HG03571 (cell line): ENCODE measurements at regions not wholly inside any gene's neighbourhood (a gene's known extent, or its start where the extent isn't known, plus 50 kb on each side); places are given as distances from the start of the nearest gene placed in this dataset.

Experiments
- ATAC-seq: cut with Tn5 transposase; IDR thresholded peaks from one replicate; pipeline ENCODE4 v1.9.1; 2021; ENCODE audit not compliant: unreplicated experiment

DNA sequence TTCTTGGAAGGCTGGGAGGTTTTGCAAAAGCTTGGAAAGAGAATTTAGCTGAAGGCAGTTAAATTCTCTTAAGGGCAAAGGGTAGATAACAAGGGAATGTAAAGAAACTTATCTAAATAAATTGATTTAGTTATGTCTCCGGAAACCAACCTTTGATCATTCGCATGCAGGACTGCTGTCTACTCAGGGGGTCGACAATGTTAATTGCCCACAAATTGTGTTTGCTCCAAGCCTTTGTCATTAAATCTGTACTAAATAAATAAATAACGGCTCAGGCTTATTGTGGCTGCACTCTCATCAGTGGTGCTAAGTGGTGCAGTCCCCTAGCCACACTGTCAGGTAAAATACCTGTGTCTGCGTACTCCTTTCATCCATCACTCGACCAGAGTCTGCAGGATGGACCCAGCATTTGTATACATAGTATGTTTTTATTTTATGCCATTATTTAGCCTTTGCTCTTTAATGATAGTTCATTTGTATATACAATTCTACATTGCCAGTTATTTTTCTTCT lies 497.4 kb upstream of the RASGRP1 start:
- ATAC-seq: no peak

GRCh38 chr15:39066677-39067076 lies 502.1 kb upstream of the RASGRP1 start:
- no peak for ATAC-seq

DNA sequence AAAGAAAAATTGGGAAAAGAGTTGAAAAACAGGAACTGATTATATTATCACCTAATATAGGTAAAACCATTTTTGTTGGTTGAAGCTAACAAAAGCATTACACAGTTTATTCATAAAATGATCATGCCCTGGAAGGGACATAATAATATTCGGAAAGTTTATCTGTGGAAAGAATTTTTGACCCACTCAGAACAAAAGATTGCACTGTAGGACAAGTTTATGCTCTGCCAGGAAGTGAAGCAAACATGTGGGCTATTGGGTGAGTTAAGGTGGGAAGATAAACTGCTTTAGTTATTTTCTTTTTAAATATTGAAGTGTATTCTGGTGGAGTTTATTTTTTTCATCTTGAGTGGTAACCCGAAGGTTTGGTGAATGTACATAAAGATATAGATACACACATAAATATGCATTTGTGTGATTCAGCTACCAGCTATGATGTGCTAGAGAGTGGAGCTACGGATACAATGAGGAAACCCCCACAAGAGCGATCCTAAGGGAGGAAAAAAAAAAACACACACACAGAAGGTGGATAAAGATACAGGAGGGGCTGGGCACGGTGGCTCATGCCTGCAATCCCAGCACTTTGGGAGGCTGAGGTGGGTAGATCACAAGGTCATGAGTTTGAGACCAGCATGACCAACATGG lies 506.4 kb upstream of the THBS1 start:
- no peak for ATAC-seq

- ATAC-seq: no peak
Observed at GRCh38 chr15:39075311-39075710, 505.6 kb upstream of the THBS1 start.

DNA sequence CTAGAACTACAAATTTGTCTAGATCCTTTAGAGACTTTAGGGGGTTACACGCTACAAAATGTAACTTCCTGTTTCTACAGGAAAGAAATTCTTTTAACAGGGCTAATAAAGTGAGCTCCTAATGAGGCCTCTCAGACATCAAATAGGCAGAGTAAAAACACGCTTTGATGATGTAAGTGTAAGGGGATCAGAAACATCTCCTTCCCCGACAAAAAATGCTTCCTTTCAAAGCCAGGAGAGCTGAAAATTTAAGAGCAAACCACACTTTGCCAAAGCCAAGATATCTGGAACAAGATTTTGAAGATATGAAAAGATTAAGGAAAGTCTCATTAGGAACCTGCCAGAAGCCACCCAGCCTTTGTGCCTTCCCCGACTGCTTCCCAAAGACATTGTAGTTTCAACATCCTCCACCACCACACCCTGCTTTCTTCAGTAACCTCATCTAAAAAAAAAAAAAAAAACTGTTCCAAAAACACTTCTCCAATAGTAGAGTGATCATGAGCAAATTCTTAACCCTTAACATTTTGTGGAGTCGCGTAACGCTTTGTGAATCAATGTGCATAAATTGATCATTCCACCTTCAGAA lies 505.0 kb upstream of the THBS1 start:
- ATAC-seq: no peak

DNA sequence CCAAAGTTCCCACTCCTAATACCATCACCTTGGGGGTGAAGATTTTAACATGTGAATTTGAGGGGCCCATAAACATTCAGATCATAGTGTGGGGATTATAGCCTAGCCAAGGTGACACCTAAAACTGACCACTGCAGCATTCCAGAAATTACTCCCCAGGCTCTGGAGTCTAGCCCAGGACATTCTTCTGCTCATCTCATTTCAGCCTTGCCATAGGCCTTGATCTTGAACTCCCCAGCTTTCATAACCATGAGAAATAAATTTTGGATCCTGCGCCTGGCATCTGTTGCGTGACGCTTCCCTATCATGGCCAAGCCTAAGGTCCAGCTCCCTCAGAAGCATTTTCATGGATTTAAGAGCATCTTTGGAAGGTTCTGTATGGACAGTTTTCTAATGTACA lies 502.9 kb upstream of the THBS1 start:
- ATAC-seq: no peak

GRCh38 chr15:39079296-39079847 lies 501.5 kb upstream of the THBS1 start:
- ATAC-seq: no peak

DNA sequence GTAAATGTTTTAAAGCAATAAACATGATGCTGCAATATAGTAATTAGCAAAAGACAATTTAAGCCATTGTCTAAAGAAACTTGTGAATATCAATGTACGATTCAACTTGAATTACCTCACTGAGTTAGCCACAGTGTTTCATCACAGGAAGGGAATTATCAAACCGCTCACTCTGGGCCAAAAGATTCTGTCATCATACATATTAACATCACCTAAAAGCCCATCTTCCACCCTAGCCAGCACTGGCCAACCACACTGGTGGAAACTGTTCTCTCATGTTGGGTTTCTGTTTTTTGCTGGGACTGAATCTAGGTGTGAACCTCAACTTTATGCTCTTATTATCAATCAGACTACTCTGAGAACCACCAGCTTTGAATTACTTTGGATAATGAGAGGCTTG lies 497.7 kb upstream of the THBS1 start:
- no peak for ATAC-seq

DNA sequence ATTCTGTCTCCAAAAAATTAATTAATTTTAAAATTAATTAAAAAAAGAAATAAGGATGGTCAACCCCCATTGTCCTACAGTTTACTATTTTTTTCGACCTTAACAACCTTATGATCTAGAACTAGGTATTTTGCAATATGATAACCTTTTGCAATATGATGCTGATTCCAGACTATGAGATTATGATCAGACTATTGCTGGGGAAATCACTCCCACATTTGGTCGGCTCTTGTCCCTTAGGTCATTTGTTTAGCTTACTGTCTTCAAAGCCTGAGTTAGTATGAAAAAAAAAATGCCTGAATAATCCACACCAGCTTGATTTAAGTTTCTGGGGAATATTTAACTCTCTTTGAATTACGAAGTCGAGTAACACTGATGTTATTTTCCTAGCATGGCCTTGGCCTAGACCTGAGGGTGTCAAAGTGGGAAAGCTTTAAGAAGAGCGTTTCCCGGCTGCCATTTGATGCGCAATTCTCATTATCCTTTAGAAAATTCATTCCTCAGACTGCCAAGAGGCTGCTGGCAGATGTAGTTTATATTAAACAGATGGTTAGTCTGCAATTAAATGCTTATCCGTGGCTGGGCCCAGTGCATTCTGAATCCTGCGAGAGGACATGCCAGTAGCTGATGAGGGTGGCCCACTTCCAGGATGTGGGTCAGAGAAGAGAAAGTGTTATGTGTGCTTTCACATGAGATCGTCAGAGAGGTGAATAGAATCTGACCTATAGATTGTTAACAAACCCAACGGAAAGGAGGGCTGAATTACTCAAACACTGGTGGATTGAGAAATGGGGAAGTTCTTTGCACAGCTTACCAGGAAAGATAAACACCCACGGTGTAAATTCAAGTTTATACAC lies 496.0 kb upstream of the THBS1 start:
- no peak for ATAC-seq

DNA sequence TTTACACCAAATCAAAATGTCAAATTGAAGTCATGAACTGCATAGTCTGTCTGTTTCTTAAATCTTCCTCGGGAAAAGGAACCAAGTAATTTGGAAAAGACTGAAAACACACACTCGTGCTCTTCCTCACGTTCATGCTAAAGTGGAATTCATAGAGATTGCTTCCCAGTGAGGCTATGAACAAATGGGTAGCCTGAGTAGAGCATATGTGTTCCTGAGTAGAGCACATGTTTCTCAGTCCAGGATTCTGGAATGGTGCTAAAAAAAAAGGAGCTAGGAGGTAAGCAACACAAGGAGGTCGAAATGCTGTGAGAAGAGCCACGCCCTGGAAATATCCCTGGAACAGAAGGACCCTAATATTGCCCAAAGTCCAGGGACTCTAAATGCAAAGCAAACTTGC lies 494.2 kb upstream of the THBS1 start:
- ATAC-seq: no peak

DNA sequence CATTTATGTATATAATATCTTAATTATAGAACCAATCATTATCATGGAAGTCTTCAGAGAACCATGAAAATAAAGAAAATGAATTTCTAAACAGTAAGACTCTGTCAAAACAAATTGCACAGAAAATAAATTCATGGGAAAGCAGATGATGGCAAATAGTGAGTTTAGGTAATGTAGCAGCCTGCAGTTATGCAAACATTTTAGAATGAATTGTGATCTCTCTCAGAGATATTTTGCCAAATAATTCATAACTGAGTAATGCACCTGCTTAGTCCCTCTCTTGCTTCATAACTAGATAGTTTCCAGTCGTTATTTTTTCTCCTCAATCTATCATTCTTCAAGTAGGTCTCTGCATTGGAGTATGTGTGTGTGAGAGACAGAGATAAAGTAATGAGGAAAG lies 492.7 kb upstream of the THBS1 start:
- no peak for ATAC-seq

GRCh38 chr15:39092354-39092753 lies 488.5 kb upstream of the THBS1 start:
- ATAC-seq: no peak

- no peak for ATAC-seq
Observed at GRCh38 chr15:39092761-39093160, 488.1 kb upstream of the THBS1 start.

DNA sequence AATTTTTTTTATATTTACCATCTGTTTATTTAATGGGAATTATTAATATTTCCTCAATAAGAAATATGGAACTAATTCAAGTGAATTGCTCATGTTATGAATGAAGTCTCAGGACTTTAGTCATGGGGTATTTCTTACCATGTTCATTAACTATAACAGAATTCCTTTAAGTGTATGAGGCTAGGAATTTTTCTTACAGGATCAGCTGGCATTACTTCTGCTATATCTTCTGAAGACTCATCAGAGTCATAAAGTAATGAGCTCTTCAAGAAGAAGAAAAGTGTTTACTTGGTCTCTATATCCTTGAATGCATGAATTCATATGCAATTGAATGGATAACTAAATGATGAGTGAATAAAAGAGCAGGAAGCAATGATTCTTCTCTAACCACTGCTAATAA lies 486.8 kb upstream of the THBS1 start:
- ATAC-seq: no peak

- no peak for ATAC-seq
Observed at GRCh38 chr15:39095218-39095879, 485.5 kb upstream of the THBS1 start.

GRCh38 chr15:39096608-39097205 lies 484.2 kb upstream of the THBS1 start:
- ATAC-seq: no peak

GRCh38 chr15:39099524-39099923 lies 481.4 kb upstream of the THBS1 start:
- no peak for ATAC-seq

- no peak for ATAC-seq
Observed at GRCh38 chr15:39100106-39100660, 480.7 kb upstream of the THBS1 start.

- no peak for ATAC-seq
Observed at GRCh38 chr15:39102431-39102830, 478.4 kb upstream of the THBS1 start.

DNA sequence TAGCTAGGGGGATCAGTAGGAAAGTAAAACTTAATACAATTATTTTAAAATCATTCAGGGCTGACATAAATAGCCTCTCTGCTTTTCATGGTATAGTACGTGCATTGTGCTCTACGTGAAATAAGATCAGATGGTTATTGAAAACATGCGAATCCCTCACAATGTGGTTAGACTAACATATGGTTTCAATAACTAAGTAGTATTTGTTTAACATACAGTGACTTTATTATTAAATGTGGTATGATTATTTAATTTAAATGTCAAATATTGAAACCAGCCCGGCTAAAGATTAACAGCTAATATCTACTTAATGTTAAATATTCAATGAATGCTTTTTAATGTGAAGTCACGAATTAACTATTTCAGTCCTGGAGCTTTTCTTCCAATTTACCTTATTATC lies 473.9 kb upstream of the THBS1 start:
- no peak for ATAC-seq
